Ascending aorta (tissue), 2 donors: ENCODE measurements at regions not wholly inside any gene's neighbourhood (a gene's known extent, or its start where the extent isn't known, plus 50 kb on each side); places are given as distances from the start of the nearest gene placed in this dataset.
"Not testable (repeated sequence)": the region's sequence is repeated elsewhere in the genome, so short reads cannot be mapped to it uniquely, and the experiment has no call there.

Experiments used
- DNase-seq, 2 donors: peaks; one replicate each; pipeline ENCODE4 v3.0.0-alpha.2; 2019; ENCODE audit warnings: low spot score in 2 of 2
- H3K27ac ChIP-seq, 2 donors: fragments of 200-600 bp; sonication (generic); one replicate each; pipeline ENCODE4 v1.5.1; 2016 to 2017; ENCODE audit warnings: mild to moderate bottlenecking in 1 of 2
- H3K27me3 ChIP-seq: fragments of 200-600 bp; sonication (generic); one replicate; pipeline ENCODE4 v1.5.1; 2017
- H3K36me3 ChIP-seq, 2 donors: fragments of 200-600 bp; sonication (generic); one replicate each; pipeline ENCODE4 v1.5.1; 2016
- H3K4me1 ChIP-seq, 2 donors: fragments of 200-600 bp; sonication (generic); one replicate each; pipeline ENCODE4 v1.5.1; 2016 to 2017; ENCODE audit warnings: mild to moderate bottlenecking in 1 of 2
- H3K4me3 ChIP-seq, 2 donors: fragments of 200-600 bp; sonication (generic); one replicate each; pipeline ENCODE4 v1.5.1; 2016 to 2017; ENCODE audit warnings: mild to moderate bottlenecking in 1 of 2
- H3K9me3 ChIP-seq, 2 donors: fragments of 200-600 bp; sonication (generic); one replicate each; pipeline ENCODE4 v1.5.1; 2016
- intact Hi-C: fragments of 100-400 bp; cut with DNase I; formaldehyde crosslinking; loops from one replicate; pipeline ENCODE4 v1.15.1; 2023
- TF ChIP-seq, protein P1 (sequence below), 3 experiments: fragments of 200-600 bp in 2 of 3; fragments of 450-650 bp in 1 of 3; sonication (generic) in 2 of 3; IDR thresholded peaks; one replicate each; pipeline ENCODE4 v1.5.1; 2016 to 2019; ENCODE audit warnings: antibody characterized with exemption in 3 of 3, mild to moderate bottlenecking in 1 of 3, moderate library complexity in 1 of 3

DNA sequence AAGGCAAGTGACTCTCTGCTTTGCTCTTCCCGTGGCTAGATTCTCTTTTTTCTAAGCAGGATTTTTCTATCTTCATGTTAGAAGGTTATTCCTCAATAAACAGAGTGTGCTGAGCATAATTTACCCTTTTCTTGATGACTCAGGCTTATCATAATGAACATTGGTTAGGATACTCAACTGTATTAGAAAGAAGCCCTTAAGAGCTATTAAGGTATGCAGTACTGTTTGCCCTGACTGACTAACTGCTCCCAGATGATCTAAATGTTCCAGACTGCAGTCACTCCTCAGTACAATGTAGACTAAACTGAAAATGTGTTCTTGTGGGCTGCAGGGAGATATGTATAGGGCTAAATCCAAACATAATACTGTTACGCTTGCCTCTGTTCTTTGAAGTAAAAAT, 687.8 kb downstream of the NUP35 start:
- intact Hi-C loops = no loop called here
- Histone ChIP-seq H3K4me1 (no peaks in the 10 kb centered on the region), H3K9me3 (no peaks in the 10 kb centered on the region), H3K36me3 (no peaks in the 10 kb centered on the region), H3K27ac (no peak overlapping the region), H3K27me3 (no peaks in the 10 kb centered on the region), H3K4me3 (no peak overlapping the region)
- no peak for DNase-seq
- TF ChIP-seq, protein P1, sequence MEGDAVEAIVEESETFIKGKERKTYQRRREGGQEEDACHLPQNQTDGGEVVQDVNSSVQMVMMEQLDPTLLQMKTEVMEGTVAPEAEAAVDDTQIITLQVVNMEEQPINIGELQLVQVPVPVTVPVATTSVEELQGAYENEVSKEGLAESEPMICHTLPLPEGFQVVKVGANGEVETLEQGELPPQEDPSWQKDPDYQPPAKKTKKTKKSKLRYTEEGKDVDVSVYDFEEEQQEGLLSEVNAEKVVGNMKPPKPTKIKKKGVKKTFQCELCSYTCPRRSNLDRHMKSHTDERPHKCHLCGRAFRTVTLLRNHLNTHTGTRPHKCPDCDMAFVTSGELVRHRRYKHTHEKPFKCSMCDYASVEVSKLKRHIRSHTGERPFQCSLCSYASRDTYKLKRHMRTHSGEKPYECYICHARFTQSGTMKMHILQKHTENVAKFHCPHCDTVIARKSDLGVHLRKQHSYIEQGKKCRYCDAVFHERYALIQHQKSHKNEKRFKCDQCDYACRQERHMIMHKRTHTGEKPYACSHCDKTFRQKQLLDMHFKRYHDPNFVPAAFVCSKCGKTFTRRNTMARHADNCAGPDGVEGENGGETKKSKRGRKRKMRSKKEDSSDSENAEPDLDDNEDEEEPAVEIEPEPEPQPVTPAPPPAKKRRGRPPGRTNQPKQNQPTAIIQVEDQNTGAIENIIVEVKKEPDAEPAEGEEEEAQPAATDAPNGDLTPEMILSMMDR (IDR thresholded peaks at IDR 0.05) = no peak

DNA sequence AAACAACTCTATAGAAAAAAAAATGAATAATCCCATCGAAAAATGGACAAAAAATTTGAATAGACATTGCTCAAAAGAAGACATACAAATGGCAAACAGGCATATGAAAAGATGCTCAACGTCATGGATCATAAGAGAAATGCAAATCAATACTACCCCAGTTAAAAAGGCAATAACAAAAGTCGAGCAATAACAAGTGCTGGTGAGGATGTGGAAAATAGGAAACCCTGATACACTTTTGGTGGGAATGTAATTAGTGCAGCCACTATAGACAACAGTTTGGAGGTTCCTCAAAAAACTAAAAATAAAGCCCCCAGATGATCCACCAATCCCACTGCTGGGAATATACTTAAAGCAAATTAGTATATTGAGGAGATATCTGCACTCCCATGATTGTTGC, 701.5 kb downstream of the NUP35 start:
- Histone ChIP-seq H3K36me3 (no peaks in the 10 kb centered on the region), H3K4me3 (no peak overlapping the region), H3K27me3 (no peaks in the 10 kb centered on the region), H3K9me3 (peaks cover 0 to 6% of the 10 kb centered on the region in 2 donors), H3K4me1 (no peaks in the 10 kb centered on the region), H3K27ac (no peak overlapping the region)
- DNase-seq = no peak
- intact Hi-C loops = no loop called here
- TF ChIP-seq, protein P1 (IDR thresholded peaks at IDR 0.05) = no peak

DNA sequence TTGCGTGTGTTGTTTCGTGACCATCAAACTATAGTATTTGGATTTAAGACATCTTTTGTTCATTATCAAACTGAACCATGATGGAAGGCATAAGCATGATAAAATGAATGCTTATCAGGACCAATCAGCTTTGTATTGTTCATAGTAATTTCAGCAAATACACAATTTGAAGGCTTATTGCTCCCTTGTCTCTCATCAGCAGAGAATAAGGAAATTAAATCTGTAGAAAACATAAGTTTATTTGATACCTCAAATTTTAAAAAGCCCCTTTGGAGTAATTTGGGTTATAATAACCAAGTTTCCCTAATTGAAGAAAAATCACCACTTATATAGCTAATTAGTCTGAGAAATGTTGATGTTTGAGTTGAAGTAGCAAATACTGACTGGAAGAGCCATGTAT, 705.7 kb downstream of the NUP35 start:
- Histone ChIP-seq H3K36me3 (no peaks in the 10 kb centered on the region), H3K9me3 (peaks cover 0 to 6% of the 10 kb centered on the region in 2 donors), H3K4me3 (no peak overlapping the region), H3K4me1 (no peaks in the 10 kb centered on the region), H3K27ac (no peak overlapping the region), H3K27me3 (no peaks in the 10 kb centered on the region)
- no peak for DNase-seq
- intact Hi-C loops = no loop called here
- TF ChIP-seq, protein P1 (IDR thresholded peaks at IDR 0.05) = no peak

GRCh38 chr2:183837157-183837556, 712.9 kb downstream of the NUP35 start:
- DNase-seq = no peak
- intact Hi-C loops = no loop called here
- Histone ChIP-seq H3K4me1 (no peaks in the 10 kb centered on the region), H3K36me3 (no peaks in the 10 kb centered on the region), H3K27me3 (no peaks in the 10 kb centered on the region), H3K27ac (no peak overlapping the region), H3K9me3 (no peaks in the 10 kb centered on the region), H3K4me3 (no peak overlapping the region)
- TF ChIP-seq, protein P1 (IDR thresholded peaks at IDR 0.05) = no peak

GRCh38 chr2:183838295-183838694, 714.1 kb downstream of the NUP35 start:
- no peaks in the 10 kb centered on the region for H3K36me3 ChIP-seq
- TF ChIP-seq, protein P1 (IDR thresholded peaks at IDR 0.05) = no peak

GRCh38 chr2:183840061-183840584, 715.9 kb downstream of the NUP35 start:
- no peak overlapping the region for H3K27ac ChIP-seq
- TF ChIP-seq, protein P1 (IDR thresholded peaks at IDR 0.05) = no peak
- no peak for DNase-seq
- no peaks in the 10 kb centered on the region for H3K4me1 ChIP-seq
- intact Hi-C loops = no loop called here
- no peaks in the 10 kb centered on the region for H3K27me3 ChIP-seq
- no peaks in the 10 kb centered on the region for H3K9me3 ChIP-seq
- H3K4me3 ChIP-seq = no peak overlapping the region
- no peaks in the 10 kb centered on the region for H3K36me3 ChIP-seq

More at GRCh38 chr2:183838295-183838694, 714.1 kb downstream of the NUP35 start:
- H3K4me3 ChIP-seq = no peak overlapping the region
- intact Hi-C loops = no loop called here
- no peak for DNase-seq
- H3K27ac ChIP-seq = no peak overlapping the region
- H3K9me3 ChIP-seq = no peaks in the 10 kb centered on the region
- H3K4me1 ChIP-seq = no peaks in the 10 kb centered on the region
- H3K27me3 ChIP-seq = no peaks in the 10 kb centered on the region

- H3K27ac ChIP-seq, H3K4me1 ChIP-seq, intact Hi-C loops, H3K36me3 ChIP-seq, DNase-seq, H3K27me3 ChIP-seq, H3K9me3 ChIP-seq, H3K4me3 ChIP-seq: not testable (repeated sequence)
Measured at GRCh38 chr2:183849826-183850225, 725.6 kb downstream of the NUP35 start.
